ENCODE measurements at regions not wholly inside any gene's neighbourhood (a gene's known extent, or its start where the extent isn't known, plus 50 kb on each side); places are given as distances from the start of the nearest gene placed in this dataset.

DNA sequence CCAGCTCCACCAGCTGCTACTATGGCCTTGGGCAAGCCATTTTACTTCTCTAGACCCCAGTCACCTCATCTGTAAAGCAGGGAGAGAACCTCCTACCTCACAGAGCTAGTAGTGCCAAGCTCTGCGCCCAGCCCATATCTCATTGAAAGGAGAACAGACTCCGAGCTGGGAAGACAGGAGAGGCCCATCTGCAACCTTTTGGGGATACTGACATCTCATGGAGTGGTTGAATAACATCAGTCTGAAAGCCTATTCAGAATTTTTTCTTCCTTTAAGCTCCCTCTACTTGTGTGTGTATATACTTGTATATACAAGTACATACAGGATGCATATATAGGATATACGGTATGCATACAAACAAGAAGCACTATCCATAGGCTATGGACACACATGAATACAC lies 279.5 kb upstream of the POU3F1 start:
- H3K27me3 ChIP-seq (ENCODE audit: control insufficient read depth, low read length), result peaks cover 8% of the 10 kb centered on the region; the same call in 1 of the 2 replicates
- TF ChIP-seq EZH2phosphoT487 (IDR thresholded peaks at IDR 0.05; ENCODE audit: borderline replicate concordance, low read length), result no peak
- TF ChIP-seq, protein P1, sequence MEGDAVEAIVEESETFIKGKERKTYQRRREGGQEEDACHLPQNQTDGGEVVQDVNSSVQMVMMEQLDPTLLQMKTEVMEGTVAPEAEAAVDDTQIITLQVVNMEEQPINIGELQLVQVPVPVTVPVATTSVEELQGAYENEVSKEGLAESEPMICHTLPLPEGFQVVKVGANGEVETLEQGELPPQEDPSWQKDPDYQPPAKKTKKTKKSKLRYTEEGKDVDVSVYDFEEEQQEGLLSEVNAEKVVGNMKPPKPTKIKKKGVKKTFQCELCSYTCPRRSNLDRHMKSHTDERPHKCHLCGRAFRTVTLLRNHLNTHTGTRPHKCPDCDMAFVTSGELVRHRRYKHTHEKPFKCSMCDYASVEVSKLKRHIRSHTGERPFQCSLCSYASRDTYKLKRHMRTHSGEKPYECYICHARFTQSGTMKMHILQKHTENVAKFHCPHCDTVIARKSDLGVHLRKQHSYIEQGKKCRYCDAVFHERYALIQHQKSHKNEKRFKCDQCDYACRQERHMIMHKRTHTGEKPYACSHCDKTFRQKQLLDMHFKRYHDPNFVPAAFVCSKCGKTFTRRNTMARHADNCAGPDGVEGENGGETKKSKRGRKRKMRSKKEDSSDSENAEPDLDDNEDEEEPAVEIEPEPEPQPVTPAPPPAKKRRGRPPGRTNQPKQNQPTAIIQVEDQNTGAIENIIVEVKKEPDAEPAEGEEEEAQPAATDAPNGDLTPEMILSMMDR (IDR thresholded peaks at IDR 0.05; ENCODE audit: low read depth, low read length, poor library complexity, severe bottlenecking), result no peak
- no peaks in the 10 kb centered on the region for H4K20me1 ChIP-seq (ENCODE audit: control insufficient read depth, insufficient read depth, low read depth, low read length)
- no peaks in the 10 kb centered on the region for H3K79me2 ChIP-seq (ENCODE audit: control insufficient read depth, low read length)
- no peaks in the 10 kb centered on the region for H3F3A ChIP-seq (ENCODE audit: control insufficient read depth, insufficient read depth)
- H3K9me2 ChIP-seq (replicated peaks; ENCODE audit: control insufficient read depth, low read length), result no peaks in the 10 kb centered on the region
- H3K36me3 ChIP-seq (ENCODE audit: control insufficient read depth, low read length), result no peaks in the 10 kb centered on the region
- H3K4me2 ChIP-seq (ENCODE audit: low read length), result no peak overlapping the region
- H3K27ac ChIP-seq (ENCODE audit: low read depth, low read length), result no peak overlapping the region
- no peak overlapping the region for H3K4me3 ChIP-seq (ENCODE audit: low read length)
- no peaks in the 10 kb centered on the region for H3K4me1 ChIP-seq (ENCODE audit: control insufficient read depth, low read length)
- no peaks in the 10 kb centered on the region for H3K9me3 ChIP-seq (ENCODE audit: control insufficient read depth, insufficient read depth, low read length)

- Histone ChIP-seq H3F3A (ENCODE audit: control insufficient read depth, insufficient read depth) (no peaks in the 10 kb centered on the region), H4K20me1 (ENCODE audit: control insufficient read depth, insufficient read depth, low read depth, low read length) (no peaks in the 10 kb centered on the region), H3K4me3 (ENCODE audit: low read length) (no peak overlapping the region), H3K36me3 (ENCODE audit: control insufficient read depth, low read length) (no peaks in the 10 kb centered on the region), H3K27ac (ENCODE audit: low read depth, low read length) (no peak overlapping the region), H3K27me3 (ENCODE audit: control insufficient read depth, low read length) (peaks cover 5% of the 10 kb centered on the region; the same call in 1 of the 2 replicates), H3K4me1 (ENCODE audit: control insufficient read depth, low read length) (no peaks in the 10 kb centered on the region), H3K9me3 (ENCODE audit: control insufficient read depth, insufficient read depth, low read length) (no peaks in the 10 kb centered on the region), H3K79me2 (ENCODE audit: control insufficient read depth, low read length) (no peaks in the 10 kb centered on the region), H3K4me2 (ENCODE audit: low read length) (no peak overlapping the region), H3K9me2 (replicated peaks; ENCODE audit: control insufficient read depth, low read length) (no peaks in the 10 kb centered on the region)
- TF ChIP-seq, protein P1 (IDR thresholded peaks at IDR 0.05; ENCODE audit: low read depth, low read length, poor library complexity, severe bottlenecking), result no peak
- no peak for TF ChIP-seq EZH2phosphoT487 (IDR thresholded peaks at IDR 0.05; ENCODE audit: borderline replicate concordance, low read length)
Observed at GRCh38 chr1:38312753-38313152, 266.2 kb upstream of the POU3F1 start.

DNA sequence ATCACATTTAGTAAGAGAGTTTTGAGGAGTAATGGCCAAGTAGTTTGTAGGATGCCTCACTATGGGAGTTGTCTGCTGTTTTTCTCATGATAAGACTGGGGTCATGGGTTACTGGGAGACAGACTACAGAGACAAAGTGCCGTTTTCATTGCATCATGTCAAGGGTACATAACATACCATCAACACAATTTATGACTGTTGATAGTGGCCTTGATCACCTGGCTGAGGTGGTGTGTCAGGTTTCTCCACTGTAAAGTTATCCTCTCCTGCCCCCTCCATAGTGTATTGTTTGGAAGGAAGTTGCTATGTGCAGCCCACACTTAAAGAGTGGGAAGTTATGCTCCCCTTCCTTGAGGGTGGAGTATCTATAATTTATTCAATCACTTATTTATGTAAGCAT lies 263.5 kb upstream of the POU3F1 start:
- H3K27ac ChIP-seq (ENCODE audit: low read depth, low read length), result no peak overlapping the region
- TF ChIP-seq, protein P1 (IDR thresholded peaks at IDR 0.05; ENCODE audit: low read depth, low read length, poor library complexity, severe bottlenecking), result no peak
- no peak for TF ChIP-seq EZH2phosphoT487 (IDR thresholded peaks at IDR 0.05; ENCODE audit: borderline replicate concordance, low read length)

More for the DNA sequence above, 263.5 kb upstream of the POU3F1 start:
- no peaks in the 10 kb centered on the region for H3K36me3 ChIP-seq (ENCODE audit: control insufficient read depth, low read length)
- no peak overlapping the region for H3K4me3 ChIP-seq (ENCODE audit: low read length)
- H3K9me2 ChIP-seq (replicated peaks; ENCODE audit: control insufficient read depth, low read length), result no peaks in the 10 kb centered on the region
- H4K20me1 ChIP-seq (ENCODE audit: control insufficient read depth, insufficient read depth, low read depth, low read length), result no peaks in the 10 kb centered on the region
- H3K4me2 ChIP-seq (ENCODE audit: low read length), result no peak overlapping the region
- H3K4me1 ChIP-seq (ENCODE audit: control insufficient read depth, low read length), result no peaks in the 10 kb centered on the region
- no peaks in the 10 kb centered on the region for H3K79me2 ChIP-seq (ENCODE audit: control insufficient read depth, low read length)
- H3F3A ChIP-seq (ENCODE audit: control insufficient read depth, insufficient read depth), result no peaks in the 10 kb centered on the region
- H3K27me3 ChIP-seq (ENCODE audit: control insufficient read depth, low read length), result peaks cover 11% of the 10 kb centered on the region
- H3K9me3 ChIP-seq (ENCODE audit: control insufficient read depth, insufficient read depth, low read length), result no peaks in the 10 kb centered on the region

Data from DOHH2 (cell line).